A549 (cell line): ENCODE measurements at regions not wholly inside any gene's neighbourhood (a gene's known extent, or its start where the extent isn't known, plus 50 kb on each side); places are given as distances from the start of the nearest gene placed in this dataset.

Experiments used
- ATAC-seq, 2 experiments: fragments of 200-7000 bp in 1 of 2; fragments of >200 bp in 1 of 2; cut with Nextera tagmentation in 1 of 2; cut with Tn5 transposase in 1 of 2; 3 replicates each; pipeline versions ENCODE4 v1.8.0 to v1.9.1; 2018 to 2020; ENCODE audit warnings: mild to moderate bottlenecking in 1 of 2, moderate library complexity in 1 of 2
- CTCF ChIA-PET: fragments of 300-600 bp; sonication (Branson Sonifier 250); formaldehyde crosslinking; extraction: SDS; loops from one replicate; lab custom pipeline; 2021; ENCODE audit warnings: antibody characterized with exemption, inconsistent platforms; lab: Yijun Ruan, JAX
- POLR2A ChIA-PET: fragments of 350-600 bp; formaldehyde crosslinking; extraction: SDS; loops from one replicate; lab custom pipeline; 2021; ENCODE audit warnings: antibody characterized with exemption, inconsistent platforms; lab: Yijun Ruan, JAX
- DNase-seq, 2 experiments: peaks; one replicate each; pipeline versions ENCODE4 v3.0.0 to v3.0.0-alpha.2; 2011 to 2016; ENCODE audit warnings: low read depth in 1 of 2, low spot score in 1 of 2
- FAIRE-seq: peaks from 2 replicates; lab custom pipeline; 2011; peaks lifted over from hg19 to GRCh38; lab: Jason Lieb, UNC
- H3K27ac ChIP-seq, 2 experiments: fragments of >200 bp; sonication (Bioruptor Twin); formaldehyde crosslinking; 3 replicates each; pipeline ENCODE4 v1.5.1; 2016 to 2017
- H3K4me1 ChIP-seq: fragments of >200 bp; sonication (Bioruptor Twin); formaldehyde crosslinking; 3 replicates; pipeline ENCODE4 v1.6.1; 2016
- H3K4me2 ChIP-seq: fragments of >200 bp; sonication (Bioruptor Twin); formaldehyde crosslinking; 3 replicates; pipeline ENCODE4 v1.6.1; 2016
- H3K4me3 ChIP-seq: fragments of >200 bp; sonication (Bioruptor Twin); formaldehyde crosslinking; 3 replicates; pipeline ENCODE4 v1.5.1; 2016
- H3K9me3 ChIP-seq: fragments of >200 bp; sonication (Bioruptor Twin); formaldehyde crosslinking; 3 replicates; pipeline ENCODE4 v1.6.1; 2016
- BHLHE40 ChIP-seq: IDR thresholded peaks from 2 replicates; pipeline ENCODE4 v1.6.1; 2012; ENCODE audit warnings: low read depth, low read length, inconsistent platforms
- CEBPB ChIP-seq, 2 experiments: fragments of >200 bp in 1 of 2; sonication (Bioruptor Twin) in 1 of 2; formaldehyde crosslinking in 1 of 2; IDR thresholded peaks; 2 replicates each; pipeline ENCODE4 v1.6.1; 2012 to 2016
- CTCF ChIP-seq: fragments of >200 bp; sonication (Bioruptor Twin); formaldehyde crosslinking; IDR thresholded peaks from 3 replicates; pipeline ENCODE4 v1.5.1; 2016
- ELK1 ChIP-seq: fragments of 150-350 bp; IDR thresholded peaks from 2 replicates; pipeline ENCODE4 v1.6.1; 2014; ENCODE audit warnings: low read depth, mild to moderate bottlenecking, low read length
- ESRRA ChIP-seq: fragments of 150-350 bp; IDR thresholded peaks from 2 replicates; pipeline ENCODE4 v1.6.1; 2014; ENCODE audit warnings: mild to moderate bottlenecking, low read length, borderline replicate concordance
- FOSB ChIP-seq: fragments of 250-450 bp; sonication (Bioruptor Pico); IDR thresholded peaks from 2 replicates; pipeline ENCODE4 v1.5.0; 2020; ENCODE audit warnings: mild to moderate bottlenecking, moderate library complexity
- FOSL2 ChIP-seq, 2 experiments: fragments of 450-650 bp in 1 of 2; fragments of >200 bp in 1 of 2; sonication (Bioruptor Twin) in 1 of 2; formaldehyde crosslinking; IDR thresholded peaks; 2 replicates each; pipeline versions ENCODE4 v1.5.0 to v1.6.1; 2016 to 2020; ENCODE audit warnings: mild to moderate bottlenecking in 1 of 2, moderate library complexity in 1 of 2
- HES2 ChIP-seq: fragments of >200 bp; sonication (Bioruptor Twin); formaldehyde crosslinking; IDR thresholded peaks from 2 replicates; pipeline ENCODE4 v1.6.1; 2016
- HOXB13 ChIP-seq: fragments of 250-450 bp; sonication (Bioruptor Pico); IDR thresholded peaks from 2 replicates; pipeline ENCODE4 v1.5.0; 2020; ENCODE audit warnings: low read depth, mild to moderate bottlenecking, moderate library complexity
- HOXB5 ChIP-seq: fragments of 250-450 bp; sonication (Bioruptor Pico); IDR thresholded peaks from 2 replicates; pipeline ENCODE4 v1.5.0; 2020; ENCODE audit warnings: mild to moderate bottlenecking, moderate library complexity
- KDM5A ChIP-seq: fragments of 200-600 bp; sonication (generic); IDR thresholded peaks from 2 replicates; pipeline ENCODE4 v1.6.1; 2016; ENCODE audit warnings: antibody characterized with exemption, mild to moderate bottlenecking
- MAFK ChIP-seq: fragments of 450-650 bp; IDR thresholded peaks from 2 replicates; pipeline ENCODE4 v1.6.1; 2014; ENCODE audit not compliant: partially characterized antibody
- NFE2L2 ChIP-seq: fragments of 150-350 bp; conservative IDR thresholded peaks from 2 replicates; pipeline ENCODE4 v1.6.1; 2014; ENCODE audit warnings: low read length
- NPAS2 ChIP-seq: fragments of 250-450 bp; sonication (Bioruptor Pico); IDR thresholded peaks from 2 replicates; pipeline ENCODE4 v1.8.0; 2022; ENCODE audit warnings: mild to moderate bottlenecking, moderate library complexity, borderline replicate concordance
- PHF8 ChIP-seq: fragments of 200-600 bp; sonication (generic); IDR thresholded peaks from 2 replicates; pipeline ENCODE4 v1.6.1; 2016; ENCODE audit warnings: low read depth, mild to moderate bottlenecking, antibody characterized with exemption, moderate library complexity, borderline replicate concordance
- POLR2A ChIP-seq: IDR thresholded peaks from 2 replicates; pipeline ENCODE4 v1.6.1; 2012; ENCODE audit warnings: mild to moderate bottlenecking, low read length
- RCOR1 ChIP-seq: fragments of 150-350 bp; IDR thresholded peaks from 2 replicates; pipeline ENCODE4 v1.6.1; 2014; ENCODE audit warnings: antibody characterized with exemption, low read length, low read depth
- REST ChIP-seq: fragments of 200-600 bp; sonication (generic); IDR thresholded peaks from 2 replicates; pipeline ENCODE4 v1.6.1; 2016; ENCODE audit warnings: antibody characterized with exemption, mild to moderate bottlenecking, moderate library complexity
- RFX5 ChIP-seq: fragments of 450-650 bp; IDR thresholded peaks from 2 replicates; pipeline ENCODE4 v1.7.1; 2014; ENCODE audit warnings: antibody characterized with exemption, mild to moderate bottlenecking, moderate library complexity
- SREBF2 ChIP-seq: fragments of 450-650 bp; IDR thresholded peaks from 2 replicates; pipeline ENCODE4 v1.6.1; 2014; ENCODE audit warnings: mild to moderate bottlenecking, moderate library complexity
- TFCP2L1 ChIP-seq: fragments of 250-450 bp; sonication (Bioruptor Pico); IDR thresholded peaks from 2 replicates; pipeline ENCODE4 v1.5.0; 2021; ENCODE audit warnings: mild to moderate bottlenecking
- ZFP36 ChIP-seq: fragments of 450-650 bp; IDR thresholded peaks from 2 replicates; pipeline ENCODE4 v1.6.1; 2014; ENCODE audit warnings: borderline replicate concordance; ENCODE audit not compliant: partially characterized antibody
- WGBS: methylation state at CpG from one replicate; pipeline ENCODE4 v1.1.6; 2017; ENCODE audit errors: missing lambda C conversion rate; 5-methylcytosine and 5-hydroxymethylcytosine counted together

- TF ChIP-seq TFCP2L1 (CRISPR knock-in tag): no peak
- TF ChIP-seq CEBPB (IDR thresholded peaks at IDR 0.05): no peak
Measured at GRCh38 chr16:55390630-55391237, 66.7 kb downstream of the IRX6 start (continued).

GRCh38 chr16:55391760-55392375 is 67.9 kb downstream of the IRX6 start:
- CTCF ChIA-PET: no interaction called here

GRCh38 chr16:55392701-55393100 is 68.7 kb downstream of the IRX6 start:
- 0% methylated on average over 1 of the region's 1 CpG for WGBS
- TF ChIP-seq HES2 (no peak), BHLHE40 (no peak), RFX5 (no peak), KDM5A (no peak)
- ATAC-seq (no peak), DNase-seq (no peak), FAIRE-seq (no peak)
- H3K9me3 ChIP-seq: no peaks in the 10 kb centered on the region
- no peak overlapping the region for H3K4me2 ChIP-seq
- H3K4me3 ChIP-seq: no peak overlapping the region
- H3K4me1 ChIP-seq: no peaks in the 10 kb centered on the region
- POLR2A ChIA-PET: no interaction called here
- H3K27ac ChIP-seq: no peak overlapping the region
- CTCF ChIA-PET: no interaction called here

More at GRCh38 chr16:55391760-55392375, 67.9 kb downstream of the IRX6 start:
- no peak for TF ChIP-seq SREBF2
- no peak for TF ChIP-seq NFE2L2
- TF ChIP-seq NPAS2 (CRISPR knock-in tag): no peak
- no peak for TF ChIP-seq FOSB
- no peak overlapping the region for H3K27ac ChIP-seq
- 22% methylated on average over 2 of the region's 2 CpGs for WGBS
- no peaks in the 10 kb centered on the region for H3K9me3 ChIP-seq
- H3K4me3 ChIP-seq: no peak overlapping the region
- H3K4me1 ChIP-seq: no peaks in the 10 kb centered on the region
- POLR2A ChIA-PET: no interaction called here
- ATAC-seq: no peak
- no peak overlapping the region for H3K4me2 ChIP-seq
- no peak for DNase-seq
- FAIRE-seq: no peak

GRCh38 chr16:55393991-55394390 is 70.0 kb downstream of the IRX6 start:
- no peak for FAIRE-seq
- ChIA-PET CTCF (no interaction called here), POLR2A (no interaction called here)
- Histone ChIP-seq H3K27ac (no peak overlapping the region), H3K4me2 (no peak overlapping the region), H3K4me1 (no peaks in the 10 kb centered on the region), H3K9me3 (no peaks in the 10 kb centered on the region), H3K4me3 (no peak overlapping the region)
- WGBS: 16% methylated on average over 4 of the region's 4 CpGs
- no peak for ATAC-seq
- DNase-seq: no peak
- TF ChIP-seq NFE2L2 (no peak), ELK1 (no peak), NPAS2 (CRISPR knock-in tag) (no peak), CTCF (no peak), REST (no peak), RCOR1 (no peak), FOSB (no peak), POLR2A (no peak), HOXB13 (CRISPR knock-in tag) (no peak), MAFK (no peak), ESRRA (no peak), PHF8 (no peak), HOXB5 (no peak), ZFP36 (no peak), CEBPB (IDR thresholded peaks at IDR 0.05) (no peak), FOSL2 (IDR thresholded peaks at IDR 0.05) (no peak), FOSL2 (CRISPR knock-in tag; IDR thresholded peaks at IDR 0.05) (no peak)
